Neural cell (in vitro differentiated cells): ENCODE measurements at regions not wholly inside any gene's neighbourhood (a gene's known extent, or its start where the extent isn't known, plus 50 kb on each side); places are given as distances from the start of the nearest gene placed in this dataset.

Experiments used
- CTCF ChIP-seq: fragments of 450-650 bp; IDR thresholded peaks from 2 replicates; pipeline ENCODE4 v1.5.1; 2014; ENCODE audit warnings: antibody characterized with exemption, mild to moderate bottlenecking, moderate library complexity; ENCODE audit not compliant: poor library complexity, severe bottlenecking
- POLR2AphosphoS5 ChIP-seq: IDR thresholded peaks from 2 replicates; pipeline ENCODE4 v1.6.1; 2012

GRCh38 chr7:14959339-14959738 is 56.8 kb upstream of the DGKB start:
- TF ChIP-seq CTCF = no peak
- TF ChIP-seq POLR2AphosphoS5 = no peak
